Mammary epithelial cell (primary cell): ENCODE measurements at regions not wholly inside any gene's neighbourhood (a gene's known extent, or its start where the extent isn't known, plus 50 kb on each side); places are given as distances from the start of the nearest gene placed in this dataset.

Source experiments
- EZH2 ChIP-seq: IDR thresholded peaks from 2 replicates; pipeline ENCODE4 v1.6.1; 2012; ENCODE audit warnings: low read length, inconsistent platforms, borderline replicate concordance
- TF ChIP-seq, protein P1 (sequence below), 2 donors: IDR thresholded peaks in 1 of 2; conservative IDR thresholded peaks in 1 of 2; 2 replicates each; pipeline ENCODE4 v1.5.1; 2011 to 2012; ENCODE audit warnings: inconsistent platforms in 2 of 2, low read length in 2 of 2, mild to moderate bottlenecking in 2 of 2, control low read depth in 1 of 2, low read depth in 1 of 2; ENCODE audit not compliant: insufficient read depth in 1 of 2; ENCODE audit errors: extremely low read depth in 1 of 2

DNA sequence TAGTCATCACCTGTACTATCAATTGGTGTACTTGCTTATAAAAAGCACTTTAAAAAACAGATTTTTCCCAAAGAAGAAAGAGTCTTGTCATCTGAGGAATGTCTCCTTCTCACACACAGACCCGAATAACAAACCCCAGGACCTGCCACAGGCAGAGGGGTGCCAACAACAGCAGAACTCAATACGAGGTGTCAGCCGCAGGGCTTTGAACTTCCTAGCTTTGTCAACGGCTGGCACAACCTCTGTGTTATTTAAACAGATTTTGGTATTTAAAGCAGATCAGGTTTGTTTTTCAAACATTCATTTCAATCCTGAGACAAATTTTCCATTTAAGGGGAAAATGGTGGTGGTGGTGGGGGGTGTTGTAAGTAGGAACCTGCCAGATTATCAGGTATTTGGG, 138.4 kb upstream of the RIOK3 start:
- TF ChIP-seq, protein P1, sequence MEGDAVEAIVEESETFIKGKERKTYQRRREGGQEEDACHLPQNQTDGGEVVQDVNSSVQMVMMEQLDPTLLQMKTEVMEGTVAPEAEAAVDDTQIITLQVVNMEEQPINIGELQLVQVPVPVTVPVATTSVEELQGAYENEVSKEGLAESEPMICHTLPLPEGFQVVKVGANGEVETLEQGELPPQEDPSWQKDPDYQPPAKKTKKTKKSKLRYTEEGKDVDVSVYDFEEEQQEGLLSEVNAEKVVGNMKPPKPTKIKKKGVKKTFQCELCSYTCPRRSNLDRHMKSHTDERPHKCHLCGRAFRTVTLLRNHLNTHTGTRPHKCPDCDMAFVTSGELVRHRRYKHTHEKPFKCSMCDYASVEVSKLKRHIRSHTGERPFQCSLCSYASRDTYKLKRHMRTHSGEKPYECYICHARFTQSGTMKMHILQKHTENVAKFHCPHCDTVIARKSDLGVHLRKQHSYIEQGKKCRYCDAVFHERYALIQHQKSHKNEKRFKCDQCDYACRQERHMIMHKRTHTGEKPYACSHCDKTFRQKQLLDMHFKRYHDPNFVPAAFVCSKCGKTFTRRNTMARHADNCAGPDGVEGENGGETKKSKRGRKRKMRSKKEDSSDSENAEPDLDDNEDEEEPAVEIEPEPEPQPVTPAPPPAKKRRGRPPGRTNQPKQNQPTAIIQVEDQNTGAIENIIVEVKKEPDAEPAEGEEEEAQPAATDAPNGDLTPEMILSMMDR (conservative IDR thresholded peaks at IDR 0.05 in 1 of 2, IDR thresholded peaks at IDR 0.05 in 1 of 2; ENCODE audit: extremely low read depth in 1 of 2, insufficient read depth in 1 of 2, low read depth in 1 of 2, low read length in 2 of 2) = no peak
- no peak for TF ChIP-seq EZH2
